GM23338 (cell line): ENCODE measurements at regions not wholly inside any gene's neighbourhood (a gene's known extent, or its start where the extent isn't known, plus 50 kb on each side); places are given as distances from the start of the nearest gene placed in this dataset.

Experiments used
- ATAC-seq: fragments of 200-7000 bp; cut with Tn5 transposase; 3 replicates; pipeline ENCODE4 v1.9.1; 2020
- DNase-seq: peaks from one replicate; pipeline ENCODE4 v3.0.0-alpha.2; 2015; ENCODE audit warnings: low spot score
- H2AFZ ChIP-seq: fragments of 200-600 bp; sonication (generic); 2 replicates; pipeline ENCODE4 v1.8.0; 2016; ENCODE audit warnings: antibody characterized with exemption, mild to moderate bottlenecking, moderate library complexity
- H3F3A ChIP-seq: fragments of 200-600 bp; sonication (generic); replicated peaks from 2 replicates; pipeline ENCODE4 v1.8.0; 2017; ENCODE audit warnings: antibody characterized with exemption, mixed run types, low read depth
- H3K27ac ChIP-seq: fragments of 200-600 bp; sonication (generic); 2 replicates; pipeline ENCODE4 v1.6.1; 2016; ENCODE audit warnings: low read depth
- H3K27me3 ChIP-seq: fragments of 200-600 bp; sonication (generic); 2 replicates; pipeline ENCODE4 v1.8.0; 2016; ENCODE audit warnings: mild to moderate bottlenecking, mixed run types, moderate library complexity; ENCODE audit not compliant: insufficient read depth
- H3K36me3 ChIP-seq: fragments of 200-600 bp; sonication (generic); 2 replicates; pipeline ENCODE4 v1.8.0; 2016; ENCODE audit warnings: mild to moderate bottlenecking; ENCODE audit not compliant: insufficient read depth
- H3K4me1 ChIP-seq: fragments of 200-600 bp; sonication (generic); 2 replicates; pipeline ENCODE4 v1.8.0; 2016; ENCODE audit warnings: mild to moderate bottlenecking, moderate library complexity; ENCODE audit not compliant: insufficient read depth
- H3K4me2 ChIP-seq: fragments of 200-600 bp; sonication (generic); 2 replicates; pipeline ENCODE4 v1.7.1; 2017; ENCODE audit warnings: mixed run types
- H3K4me3 ChIP-seq: fragments of 200-600 bp; sonication (generic); 2 replicates; pipeline ENCODE4 v1.6.1; 2016; ENCODE audit warnings: mixed run types
- H3K79me2 ChIP-seq: fragments of 200-600 bp; sonication (generic); replicated peaks from 2 replicates; pipeline ENCODE4 v1.8.0; 2017; ENCODE audit warnings: mild to moderate bottlenecking; ENCODE audit not compliant: insufficient read depth
- H3K9me2 ChIP-seq: fragments of 200-600 bp; sonication (generic); 2 replicates; pipeline ENCODE4 v1.8.0; 2017; ENCODE audit not compliant: insufficient read depth
- H4K20me1 ChIP-seq: fragments of 200-600 bp; sonication (generic); replicated peaks from 2 replicates; pipeline ENCODE4 v1.8.0; 2017; ENCODE audit warnings: mild to moderate bottlenecking; ENCODE audit not compliant: insufficient read depth
- H3K27ac Mint-ChIP-seq: 2 replicates; pipeline ENCODE4 v1.8.0; 2020; ENCODE audit warnings: inconsistent platforms, mild to moderate bottlenecking, moderate library complexity, mixed read lengths
- H3K27me3 Mint-ChIP-seq: 3 replicates; pipeline ENCODE4 v1.8.0; 2022; ENCODE audit warnings: low read depth, mild to moderate bottlenecking, moderate library complexity, mixed read lengths, inconsistent platforms; ENCODE audit not compliant: insufficient read depth, poor library complexity
- H3K36me3 Mint-ChIP-seq: 3 replicates; pipeline ENCODE4 v1.8.0; 2021; ENCODE audit warnings: low read depth, mild to moderate bottlenecking, inconsistent platforms, moderate library complexity, mixed read lengths
- H3K4me1 Mint-ChIP-seq: 3 replicates; pipeline ENCODE4 v1.8.0; 2020; ENCODE audit warnings: mild to moderate bottlenecking, inconsistent platforms, mixed read lengths
- H3K4me3 Mint-ChIP-seq: 3 replicates; pipeline ENCODE4 v1.8.0; 2021; ENCODE audit warnings: moderate library complexity, mild to moderate bottlenecking, inconsistent platforms, mixed read lengths
- H3K9me3 Mint-ChIP-seq: 3 replicates; pipeline ENCODE4 v1.8.0; 2020; ENCODE audit warnings: moderate library complexity, mild to moderate bottlenecking, inconsistent platforms, mixed read lengths
- CREB1 ChIP-seq: fragments of 250-450 bp; sonication (Bioruptor Pico); IDR thresholded peaks from 2 replicates; pipeline ENCODE4 v1.5.0; 2020; ENCODE audit warnings: low read depth, mild to moderate bottlenecking, moderate library complexity
- ETS1 ChIP-seq: IDR thresholded peaks from 2 replicates; pipeline ENCODE4 v1.6.1; 2016; ENCODE audit warnings: antibody characterized with exemption
- EZH2 ChIP-seq: fragments of 200-600 bp; sonication (generic); IDR thresholded peaks from one replicate; pipeline ENCODE4 v1.8.0; 2017; ENCODE audit warnings: antibody characterized with exemption, mild to moderate bottlenecking, low read depth; ENCODE audit not compliant: unreplicated experiment
- EZH2phosphoT487 ChIP-seq: fragments of 200-600 bp; sonication (generic); IDR thresholded peaks from one replicate; pipeline ENCODE4 v1.8.1; 2018; ENCODE audit warnings: antibody characterized with exemption; ENCODE audit not compliant: unreplicated experiment
- JUNB ChIP-seq: IDR thresholded peaks from one replicate; pipeline ENCODE4 v1.6.1; 2016; ENCODE audit warnings: antibody characterized with exemption; ENCODE audit not compliant: unreplicated experiment
- NANOG ChIP-seq: IDR thresholded peaks from 2 replicates; pipeline ENCODE4 v1.6.1; 2016; ENCODE audit warnings: antibody characterized with exemption, borderline replicate concordance
- POLR2AphosphoS5 ChIP-seq: IDR thresholded peaks from 2 replicates; pipeline ENCODE4 v1.6.1; 2016; ENCODE audit warnings: antibody characterized with exemption, low read depth
- REST ChIP-seq: IDR thresholded peaks from one replicate; pipeline ENCODE4 v1.6.1; 2018; ENCODE audit warnings: antibody characterized with exemption; ENCODE audit not compliant: unreplicated experiment
- STAT1 ChIP-seq: IDR thresholded peaks from one replicate; pipeline ENCODE4 v1.6.1; 2016; ENCODE audit warnings: antibody characterized with exemption; ENCODE audit not compliant: unreplicated experiment
- ZNF114 ChIP-seq: fragments of 250-450 bp; sonication (Bioruptor Pico); IDR thresholded peaks from 2 replicates; pipeline ENCODE4 v1.5.0; 2020; ENCODE audit warnings: mild to moderate bottlenecking, moderate library complexity
- ZNF331 ChIP-seq: fragments of 250-450 bp; sonication (Bioruptor Pico); IDR thresholded peaks from 2 replicates; pipeline ENCODE4 v1.5.0; 2020; ENCODE audit warnings: low read depth, mild to moderate bottlenecking, moderate library complexity
- TF ChIP-seq, protein P1 (sequence below), 2 experiments: fragments of 200-600 bp in 1 of 2; sonication (generic) in 1 of 2; conservative IDR thresholded peaks; 2 replicates each; pipeline versions ENCODE4 v1.5.1 to v1.6.1; 2016 to 2017; ENCODE audit warnings: antibody characterized with exemption in 2 of 2, low read depth in 2 of 2, mild to moderate bottlenecking in 2 of 2, moderate library complexity in 1 of 2

- no peak for TF ChIP-seq REST
- no peak for TF ChIP-seq CREB1 (CRISPR knock-in tag)
- no peak for TF ChIP-seq NANOG
Measured at GRCh38 chr16:65618333-65618732, 496.5 kb upstream of the CDH11 start (continued).

DNA sequence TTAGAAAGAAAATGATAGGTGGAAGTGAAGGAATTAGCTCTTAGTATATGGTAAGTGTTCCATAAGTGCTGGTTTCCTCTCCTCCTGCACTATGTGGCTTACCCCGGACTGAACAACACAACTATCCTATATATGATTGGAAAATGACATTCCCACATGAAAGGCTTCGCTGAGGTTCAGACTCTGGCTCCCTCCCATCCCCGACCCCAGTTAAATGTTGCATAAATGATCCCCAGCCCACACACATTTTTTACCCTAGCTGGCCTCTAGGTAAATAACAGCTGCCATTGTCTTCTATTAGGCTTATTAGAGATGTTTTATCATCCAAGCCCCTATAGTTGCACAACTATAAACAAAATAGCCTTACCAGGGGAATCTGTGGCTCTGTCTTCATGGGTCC lies 495.6 kb upstream of the CDH11 start:
- ATAC-seq = no peak
- Histone ChIP-seq H3K27ac (no peak overlapping the region), H3K4me1 (no peaks in the 10 kb centered on the region), H2AFZ (no peak overlapping the region), H4K20me1 (no peaks in the 10 kb centered on the region), H3K79me2 (no peaks in the 10 kb centered on the region), H3F3A (no peaks in the 10 kb centered on the region), H3K9me2 (no peaks in the 10 kb centered on the region; the same call in 1 of the 2 replicates), H3K4me3 (no peak overlapping the region), H3K4me2 (no peak overlapping the region), H3K36me3 (no peaks in the 10 kb centered on the region), H3K27me3 (no peaks in the 10 kb centered on the region)
- H3K4me1 Mint-ChIP-seq = no peaks in the 10 kb centered on the region
- no peaks in the 10 kb centered on the region; the same call in 2 of the 3 replicates for H3K9me3 Mint-ChIP-seq
- DNase-seq = no peak
- no peak overlapping the region for H3K4me3 Mint-ChIP-seq
- H3K36me3 Mint-ChIP-seq = no peaks in the 10 kb centered on the region
- no peak overlapping the region for H3K27ac Mint-ChIP-seq
- H3K27me3 Mint-ChIP-seq = peaks cover 4% of the 10 kb centered on the region
- no peak for TF ChIP-seq STAT1
- no peak for TF ChIP-seq NANOG
- TF ChIP-seq ETS1 = no peak
- TF ChIP-seq, protein P1, sequence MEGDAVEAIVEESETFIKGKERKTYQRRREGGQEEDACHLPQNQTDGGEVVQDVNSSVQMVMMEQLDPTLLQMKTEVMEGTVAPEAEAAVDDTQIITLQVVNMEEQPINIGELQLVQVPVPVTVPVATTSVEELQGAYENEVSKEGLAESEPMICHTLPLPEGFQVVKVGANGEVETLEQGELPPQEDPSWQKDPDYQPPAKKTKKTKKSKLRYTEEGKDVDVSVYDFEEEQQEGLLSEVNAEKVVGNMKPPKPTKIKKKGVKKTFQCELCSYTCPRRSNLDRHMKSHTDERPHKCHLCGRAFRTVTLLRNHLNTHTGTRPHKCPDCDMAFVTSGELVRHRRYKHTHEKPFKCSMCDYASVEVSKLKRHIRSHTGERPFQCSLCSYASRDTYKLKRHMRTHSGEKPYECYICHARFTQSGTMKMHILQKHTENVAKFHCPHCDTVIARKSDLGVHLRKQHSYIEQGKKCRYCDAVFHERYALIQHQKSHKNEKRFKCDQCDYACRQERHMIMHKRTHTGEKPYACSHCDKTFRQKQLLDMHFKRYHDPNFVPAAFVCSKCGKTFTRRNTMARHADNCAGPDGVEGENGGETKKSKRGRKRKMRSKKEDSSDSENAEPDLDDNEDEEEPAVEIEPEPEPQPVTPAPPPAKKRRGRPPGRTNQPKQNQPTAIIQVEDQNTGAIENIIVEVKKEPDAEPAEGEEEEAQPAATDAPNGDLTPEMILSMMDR (conservative IDR thresholded peaks at IDR 0.05; ENCODE audit: low read depth in 2 of 2) = no peak
- no peak for TF ChIP-seq REST
- no peak for TF ChIP-seq POLR2AphosphoS5
- TF ChIP-seq EZH2 = no peak
- no peak for TF ChIP-seq ZNF114 (CRISPR knock-in tag)
- no peak for TF ChIP-seq JUNB
- TF ChIP-seq ZNF331 (CRISPR knock-in tag) = no peak
- TF ChIP-seq EZH2phosphoT487 = no peak
